Dendritic cell treated with granulocyte-macrophage colony-stimulating factor and Interleukin-4, amounts not matched to agents 40 ng/mL and 50 ng/mL, for 4 days (primary cell): ENCODE measurements at regions not wholly inside any gene's neighbourhood (a gene's known extent, or its start where the extent isn't known, plus 50 kb on each side); places are given as distances from the start of the nearest gene placed in this dataset.
"Not testable (repeated sequence)": the region's sequence is repeated elsewhere in the genome, so short reads cannot be mapped to it uniquely, and the experiment has no call there.

Experiments
- H3K27ac Mint-ChIP-seq: one replicate; pipeline ENCODE4 v1.8.0; 2022; ENCODE audit warnings: mild to moderate bottlenecking, mixed read lengths
- H3K27me3 Mint-ChIP-seq: one replicate; pipeline ENCODE4 v1.8.0; 2022; ENCODE audit warnings: mild to moderate bottlenecking, mixed read lengths
- H3K36me3 Mint-ChIP-seq: one replicate; pipeline ENCODE4 v1.8.0; 2022; ENCODE audit warnings: low read depth, mixed read lengths
- H3K4me1 Mint-ChIP-seq: one replicate; pipeline ENCODE4 v1.8.0; 2022; ENCODE audit warnings: low read depth, mixed read lengths
- H3K4me3 Mint-ChIP-seq: one replicate; pipeline ENCODE4 v1.8.0; 2022; ENCODE audit warnings: mild to moderate bottlenecking, moderate library complexity, mixed read lengths
- H3K9me3 Mint-ChIP-seq: one replicate; pipeline ENCODE4 v1.8.0; 2022; ENCODE audit warnings: mixed read lengths
- intact Hi-C: fragments of 100-400 bp; cut with micrococcal nuclease; formaldehyde crosslinking; loops from one replicate; pipeline ENCODE4 v1.15.0; 2022

DNA sequence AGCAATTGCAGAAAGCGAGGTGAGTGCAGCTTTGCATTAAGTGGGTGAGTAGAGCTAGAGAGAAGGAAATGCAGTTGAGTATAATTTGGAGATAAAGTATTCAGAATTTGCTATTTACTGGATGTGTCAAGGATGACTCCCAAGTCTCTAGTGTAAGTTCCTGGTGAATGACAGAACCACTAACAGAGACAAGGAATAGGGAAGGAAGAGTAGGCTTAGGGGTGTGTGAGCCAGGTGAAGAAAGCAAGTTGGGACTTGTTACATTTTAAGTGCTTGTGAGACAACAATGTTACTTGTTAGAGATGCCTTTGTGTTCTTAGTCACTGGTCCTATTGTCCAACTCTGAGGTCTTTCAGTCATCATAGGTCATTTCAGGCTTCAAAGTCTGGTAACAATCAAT, 70.8 kb downstream of the TBC1D26 start:
- H3K27ac Mint-ChIP-seq, H3K4me1 Mint-ChIP-seq, H3K27me3 Mint-ChIP-seq, H3K4me3 Mint-ChIP-seq, intact Hi-C loops, H3K36me3 Mint-ChIP-seq, H3K9me3 Mint-ChIP-seq: not testable (repeated sequence)

DNA sequence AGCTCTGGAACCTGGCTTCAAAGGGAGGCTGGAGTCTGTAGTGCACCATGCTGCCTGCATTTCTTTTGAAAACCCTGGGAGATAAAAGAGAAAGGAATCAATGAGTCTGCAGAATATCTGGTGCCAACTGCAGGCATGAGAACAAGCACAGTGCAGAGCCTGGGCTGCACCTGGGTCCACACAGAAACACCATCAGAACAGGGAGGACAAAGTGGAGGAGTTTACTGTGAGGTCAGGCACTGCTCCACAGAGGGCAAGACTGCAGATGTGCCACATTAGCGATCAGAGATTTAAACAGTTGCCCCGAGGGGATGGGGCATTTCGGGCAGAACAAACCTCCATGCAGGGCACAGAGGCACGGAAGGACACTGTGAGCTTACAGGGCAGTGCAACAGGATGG, 74.7 kb downstream of the TBC1D26 start:
- H3K9me3 Mint-ChIP-seq, H3K36me3 Mint-ChIP-seq, H3K27me3 Mint-ChIP-seq, intact Hi-C loops, H3K4me1 Mint-ChIP-seq, H3K27ac Mint-ChIP-seq, H3K4me3 Mint-ChIP-seq: not testable (repeated sequence)

DNA sequence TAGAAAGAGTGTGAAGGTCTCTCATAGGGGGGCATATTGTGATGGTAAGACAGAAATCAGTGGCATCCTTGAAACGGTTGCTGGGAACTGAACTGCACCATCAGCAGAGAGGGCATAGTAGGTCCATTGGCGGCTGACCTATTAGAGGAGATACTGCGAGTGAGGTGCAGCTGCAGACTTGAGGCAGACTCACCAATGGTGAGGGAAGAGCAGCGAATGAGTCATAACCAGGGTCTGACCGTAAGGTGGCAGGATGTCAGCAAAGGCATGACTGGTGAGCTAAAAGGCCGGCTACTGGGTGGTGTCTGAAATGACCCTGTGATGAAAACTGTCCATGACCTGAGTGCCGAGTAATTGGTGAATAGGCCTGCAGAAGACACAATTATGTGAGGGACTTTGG, 81.3 kb downstream of the TBC1D26 start:
- H3K27ac Mint-ChIP-seq, intact Hi-C loops, H3K9me3 Mint-ChIP-seq, H3K4me1 Mint-ChIP-seq, H3K4me3 Mint-ChIP-seq, H3K27me3 Mint-ChIP-seq, H3K36me3 Mint-ChIP-seq: not testable (repeated sequence)

DNA sequence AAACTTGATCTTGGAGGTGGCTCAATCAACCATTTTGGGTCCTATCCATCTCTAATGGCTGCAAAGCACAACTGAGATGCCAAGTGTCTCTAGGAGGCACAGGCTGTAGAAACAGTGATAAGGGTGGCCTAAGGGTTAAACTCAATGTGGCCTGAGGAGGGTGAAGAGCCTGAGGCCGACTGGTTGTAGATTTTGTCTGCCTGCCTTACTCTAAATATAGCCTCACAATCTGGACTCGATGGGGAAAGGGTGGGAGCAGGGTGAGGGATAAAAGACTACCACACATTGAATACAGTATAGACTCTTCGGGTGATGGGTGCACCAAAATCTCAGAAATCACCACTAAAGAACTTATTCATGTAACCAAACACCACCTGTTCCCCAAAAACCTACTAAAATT, 81.9 kb downstream of the TBC1D26 start:
- intact Hi-C loops, H3K27ac Mint-ChIP-seq, H3K4me3 Mint-ChIP-seq, H3K9me3 Mint-ChIP-seq, H3K36me3 Mint-ChIP-seq, H3K4me1 Mint-ChIP-seq, H3K27me3 Mint-ChIP-seq: not testable (repeated sequence)

DNA sequence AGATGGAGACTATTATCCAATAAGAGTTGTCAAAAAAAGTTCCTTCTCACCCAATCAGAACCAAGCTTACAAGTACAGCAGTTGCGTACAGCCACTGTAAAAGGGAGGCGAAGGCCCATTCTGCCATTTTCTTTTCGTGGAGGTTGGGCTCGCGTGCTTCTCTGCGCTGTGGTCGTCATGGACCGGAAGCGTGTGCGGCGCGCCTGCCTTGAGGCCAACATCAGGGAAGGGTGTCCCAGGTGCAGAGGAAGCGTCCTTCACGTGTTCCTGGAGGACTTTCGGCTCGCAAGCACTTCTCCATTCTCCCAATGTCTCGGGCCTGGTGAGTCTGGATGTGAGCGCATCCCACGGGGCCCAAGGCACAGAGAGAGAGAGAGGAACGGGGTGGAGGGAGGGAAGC, 85.8 kb downstream of the TBC1D26 start:
- H3K4me3 Mint-ChIP-seq, H3K27me3 Mint-ChIP-seq, H3K9me3 Mint-ChIP-seq, H3K4me1 Mint-ChIP-seq, H3K27ac Mint-ChIP-seq, H3K36me3 Mint-ChIP-seq, intact Hi-C loops: not testable (repeated sequence)

DNA sequence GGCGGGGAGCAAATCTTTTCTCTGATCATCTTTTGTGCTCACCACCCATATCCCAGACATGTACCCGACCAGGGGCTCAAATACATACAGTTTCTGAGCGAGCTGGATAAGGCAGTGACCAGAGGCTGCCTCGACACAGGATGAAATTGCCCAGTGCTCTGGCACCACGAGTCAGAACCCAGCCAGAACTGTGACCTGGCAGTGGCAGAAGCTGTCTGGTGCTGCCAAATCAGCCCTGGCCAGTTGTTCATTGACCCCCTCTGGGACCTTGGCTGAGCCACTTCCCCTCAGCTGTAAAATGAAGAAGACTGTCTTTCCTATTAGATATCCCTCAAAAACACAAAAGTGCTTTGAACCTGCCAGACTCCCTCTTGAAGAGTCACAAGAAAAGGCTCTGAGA, 90.2 kb downstream of the TBC1D26 start:
- intact Hi-C loops, H3K4me1 Mint-ChIP-seq, H3K4me3 Mint-ChIP-seq, H3K27me3 Mint-ChIP-seq, H3K9me3 Mint-ChIP-seq, H3K36me3 Mint-ChIP-seq, H3K27ac Mint-ChIP-seq: not testable (repeated sequence)

DNA sequence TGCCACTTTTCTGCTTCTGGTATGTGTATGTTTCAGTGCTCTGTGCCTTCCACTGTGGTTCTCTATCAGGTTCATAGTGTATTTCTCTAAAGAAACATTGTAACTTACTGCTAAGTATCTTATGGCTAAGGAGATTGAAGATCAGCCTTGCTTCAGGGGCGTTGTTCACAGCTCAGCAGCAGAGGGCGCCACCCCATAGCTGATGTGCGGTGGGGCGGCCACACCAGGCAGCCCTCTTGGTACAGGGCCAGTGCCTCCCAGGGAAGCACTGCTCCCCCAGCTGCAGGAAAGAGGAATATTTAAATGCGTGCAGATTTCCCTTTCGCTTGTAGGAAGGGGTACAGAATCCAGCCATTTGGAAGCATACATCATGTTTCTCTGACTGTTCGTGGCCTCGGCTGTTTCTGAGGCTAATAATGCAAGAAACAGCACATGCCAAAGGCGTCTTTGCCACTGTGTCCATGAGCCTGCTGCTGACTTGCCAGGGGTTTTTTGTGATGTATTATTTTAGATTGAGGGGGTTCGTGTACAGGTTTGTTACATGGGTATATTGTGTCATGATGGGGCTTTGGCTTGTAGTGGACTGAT, 96.7 kb downstream of the TBC1D26 start:
- intact Hi-C loops: loop anchor here (1.0 kb wide), 1 partner anchor 169 kb away; no protein-coding TSS in a partner anchor
- peaks cover 32% of the 10 kb centered on the region for H3K4me1 Mint-ChIP-seq
- not testable (repeated sequence) for H3K36me3 Mint-ChIP-seq, H3K27me3 Mint-ChIP-seq, H3K4me3 Mint-ChIP-seq, H3K9me3 Mint-ChIP-seq
- peak overlapping the region; percentile 53 for H3K27ac Mint-ChIP-seq

DNA sequence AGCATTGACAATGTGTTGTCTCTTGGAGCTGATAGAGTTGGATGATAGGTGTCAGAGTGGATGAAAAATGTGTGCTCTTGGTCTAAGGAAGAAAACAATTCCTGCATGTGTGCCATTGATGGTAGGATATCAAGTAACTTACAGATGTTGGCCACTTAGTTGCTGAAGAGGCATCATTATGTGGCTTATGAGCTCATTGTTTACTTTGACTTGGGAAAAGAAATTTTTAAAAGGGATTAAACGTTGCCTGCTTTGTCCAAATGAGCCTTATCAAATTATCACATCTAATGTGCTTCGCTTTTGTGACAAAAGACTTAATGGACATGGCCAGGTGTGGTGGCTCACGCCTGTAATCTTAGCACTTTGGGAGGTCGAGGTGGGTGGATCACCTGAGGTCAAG, 98.1 kb downstream of the TBC1D26 start:
- Mint-ChIP-seq H3K4me1 (peaks cover 36% of the 10 kb centered on the region), H3K27ac (peak overlapping the region; percentile 34)
- H3K4me3 Mint-ChIP-seq, H3K27me3 Mint-ChIP-seq, H3K36me3 Mint-ChIP-seq, H3K9me3 Mint-ChIP-seq, intact Hi-C loops: not testable (repeated sequence)

DNA sequence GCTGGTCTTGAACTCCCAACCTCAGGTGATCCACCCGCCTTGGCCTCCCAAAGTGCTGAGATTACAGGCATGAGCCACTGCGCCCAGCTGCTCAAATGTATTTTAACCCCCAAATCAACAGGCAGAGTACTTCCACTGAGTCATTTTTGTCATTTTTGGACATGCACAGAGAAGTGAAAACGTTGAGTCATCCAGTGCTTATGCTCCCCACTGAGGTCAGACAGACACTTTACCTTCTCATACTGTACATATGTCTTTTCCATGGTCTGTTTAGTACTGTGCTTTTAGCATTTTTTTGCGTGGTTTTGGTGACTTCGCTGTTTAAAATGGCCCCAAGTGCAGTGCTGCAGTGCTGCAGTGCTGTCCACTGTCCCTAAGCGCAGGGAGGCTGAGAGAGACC, 99.1 kb downstream of the TBC1D26 start:
- H3K4me3 Mint-ChIP-seq, H3K27me3 Mint-ChIP-seq, H3K9me3 Mint-ChIP-seq, intact Hi-C loops, H3K36me3 Mint-ChIP-seq: not testable (repeated sequence)
- Mint-ChIP-seq H3K27ac (peak overlapping the region; percentile 81), H3K4me1 (peaks cover 36% of the 10 kb centered on the region)

DNA sequence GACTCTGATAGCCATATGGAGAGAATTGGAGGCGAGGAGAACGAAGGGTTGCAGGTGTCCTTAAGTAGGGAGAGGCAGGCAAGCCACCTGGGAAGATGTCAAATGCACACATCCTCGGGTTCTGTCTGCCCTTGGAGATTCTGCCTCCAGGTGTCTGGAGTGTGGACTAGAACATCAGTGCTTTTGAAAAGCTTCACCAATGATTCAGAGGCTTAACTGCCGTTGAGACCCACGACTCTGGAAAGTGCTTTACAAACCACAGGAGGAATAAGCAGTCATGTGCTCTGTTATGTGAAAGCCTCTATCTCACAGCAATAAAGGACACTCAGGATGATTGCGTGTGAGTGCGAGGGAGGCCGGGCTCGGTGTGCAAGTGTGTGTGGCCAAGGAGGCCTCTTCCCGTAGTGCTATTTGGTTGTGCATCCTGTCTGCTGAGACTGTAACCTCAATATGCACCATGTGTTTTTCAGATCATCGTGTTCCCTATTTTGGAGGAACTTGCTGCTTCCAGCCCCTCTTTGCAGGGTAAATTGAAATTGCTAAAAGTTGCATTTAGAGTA, 100.9 kb downstream of the TBC1D26 start:
- intact Hi-C loops, H3K4me3 Mint-ChIP-seq, H3K36me3 Mint-ChIP-seq, H3K27me3 Mint-ChIP-seq, H3K9me3 Mint-ChIP-seq: not testable (repeated sequence)
- H3K4me1 Mint-ChIP-seq: peaks cover 36% of the 10 kb centered on the region
- peak overlapping the region; percentile 69 for H3K27ac Mint-ChIP-seq

DNA sequence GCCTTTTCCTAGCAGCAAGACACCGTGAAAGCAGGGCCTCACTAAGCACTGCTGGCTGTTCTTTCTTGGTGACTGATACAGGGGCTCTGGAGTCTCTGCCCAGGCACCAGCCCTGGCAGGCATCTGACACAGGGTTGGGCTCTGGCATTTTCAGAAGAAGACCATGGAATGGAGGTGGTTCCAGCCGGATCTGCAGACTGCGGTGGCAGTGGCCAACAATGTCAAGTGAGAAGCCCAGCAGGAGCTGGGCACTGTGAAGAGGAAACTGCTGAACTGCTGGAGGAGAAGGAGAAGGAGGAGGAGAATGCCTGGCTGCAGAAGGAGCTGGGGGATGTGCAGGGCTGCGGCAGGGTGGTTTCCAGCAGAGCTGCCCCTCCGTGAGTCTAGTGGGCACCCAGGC, 101.8 kb downstream of the TBC1D26 start:
- not testable (repeated sequence) for H3K4me3 Mint-ChIP-seq
- H3K27ac Mint-ChIP-seq: peak overlapping the region; percentile 69

DNA sequence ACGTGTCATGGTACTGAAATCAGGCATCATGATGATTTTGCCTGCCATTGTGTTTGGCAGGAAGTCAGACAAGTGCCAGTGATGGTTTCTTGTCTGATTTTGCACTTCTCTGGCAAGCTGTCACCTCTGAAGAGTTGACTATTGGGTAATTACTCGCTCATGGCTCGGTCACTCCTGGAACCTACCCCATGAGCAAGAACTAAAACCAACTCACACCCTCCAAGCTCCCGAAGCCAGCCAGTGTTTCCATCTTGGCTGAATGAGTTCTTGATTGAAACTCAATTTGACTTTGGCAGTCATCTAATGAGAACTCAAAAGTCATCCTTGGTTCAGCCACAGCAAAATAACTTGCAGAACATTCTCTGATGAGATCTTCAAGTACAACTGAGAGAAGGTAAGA, 103.4 kb downstream of the TBC1D26 start:
- H3K27me3 Mint-ChIP-seq, intact Hi-C loops, H3K27ac Mint-ChIP-seq, H3K36me3 Mint-ChIP-seq, H3K9me3 Mint-ChIP-seq, H3K4me3 Mint-ChIP-seq: not testable (repeated sequence)
- peaks cover 28% of the 10 kb centered on the region for H3K4me1 Mint-ChIP-seq

More for the DNA sequence above, 101.8 kb downstream of the TBC1D26 start:
- H3K4me1 Mint-ChIP-seq: peaks cover 33% of the 10 kb centered on the region
- H3K36me3 Mint-ChIP-seq, H3K27me3 Mint-ChIP-seq, H3K9me3 Mint-ChIP-seq, intact Hi-C loops: not testable (repeated sequence)

DNA sequence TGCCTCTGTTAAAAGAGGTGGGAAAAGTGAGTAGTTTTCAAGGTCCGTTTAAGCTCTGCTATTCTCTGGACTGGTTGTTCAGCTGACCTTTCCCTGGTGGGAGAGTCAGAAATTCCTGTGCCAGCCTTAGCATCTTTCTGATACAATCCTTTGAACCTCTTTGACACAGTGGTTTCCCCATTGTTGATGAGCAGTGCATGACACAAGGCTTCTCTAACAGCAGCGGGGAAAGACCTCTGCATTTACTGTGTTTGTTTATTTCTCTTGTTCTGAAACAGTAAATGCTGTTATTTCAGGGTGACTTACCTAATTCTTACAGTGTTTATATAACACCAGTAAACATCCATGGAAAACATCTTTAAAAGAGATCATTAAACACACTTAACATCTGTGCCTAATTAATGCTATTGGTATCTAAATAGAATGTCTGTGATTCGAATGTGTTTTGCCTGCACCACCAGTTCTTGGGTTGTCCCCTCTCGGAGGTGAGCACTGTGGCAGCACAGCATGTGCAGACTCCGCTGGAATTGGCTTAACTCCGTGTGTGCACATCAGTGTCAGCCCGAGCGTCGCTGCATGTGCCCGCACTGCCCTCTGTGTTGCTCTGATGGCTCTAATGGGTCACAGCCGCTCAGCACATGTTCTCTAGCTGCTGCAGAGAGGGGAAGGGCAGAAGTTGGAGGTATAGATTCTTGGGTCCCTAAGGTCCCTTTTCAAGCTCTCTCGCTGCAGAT, 104.3 kb downstream of the TBC1D26 start:
- H3K36me3 Mint-ChIP-seq, H3K27ac Mint-ChIP-seq, H3K27me3 Mint-ChIP-seq, H3K9me3 Mint-ChIP-seq, intact Hi-C loops, H3K4me3 Mint-ChIP-seq: not testable (repeated sequence)
- H3K4me1 Mint-ChIP-seq: peaks cover 23% of the 10 kb centered on the region

DNA sequence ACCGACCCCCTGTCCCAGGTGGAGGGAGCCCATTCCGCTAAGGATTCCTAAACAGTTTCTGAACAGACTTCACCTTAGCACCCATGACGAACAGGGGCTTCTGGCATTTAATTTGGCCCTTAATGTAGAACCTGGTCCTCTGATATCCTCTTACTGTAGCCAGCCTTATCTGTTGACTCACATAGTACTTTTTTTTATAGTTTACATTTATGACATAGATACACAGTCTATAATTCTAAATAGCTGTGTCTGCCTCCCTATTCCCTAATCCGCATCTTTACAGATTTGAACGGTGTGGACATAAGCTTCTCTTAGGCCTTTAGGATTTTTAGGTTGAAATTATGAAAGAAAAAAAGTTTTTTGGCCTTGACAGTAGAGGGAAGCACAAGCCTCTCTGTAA, 104.9 kb downstream of the TBC1D26 start:
- intact Hi-C loops, H3K9me3 Mint-ChIP-seq, H3K4me3 Mint-ChIP-seq, H3K27ac Mint-ChIP-seq, H3K36me3 Mint-ChIP-seq, H3K27me3 Mint-ChIP-seq: not testable (repeated sequence)
- H3K4me1 Mint-ChIP-seq: peaks cover 18% of the 10 kb centered on the region
